CD4-positive, alpha-beta T cell (primary cell): ENCODE measurements at regions not wholly inside any gene's neighbourhood (a gene's known extent, or its start where the extent isn't known, plus 50 kb on each side); places are given as distances from the start of the nearest gene placed in this dataset.

ENCODE experiments used
- ATAC-seq: fragments of 200-7000 bp; cut with Tn5 transposase; one replicate; pipeline ENCODE4 v1.10.0; 2022; ENCODE audit warnings: mild to moderate bottlenecking; ENCODE audit not compliant: poor library complexity
- CTCF ChIA-PET: fragments of 350-600 bp; sonication (Branson Sonifier 250); formaldehyde crosslinking; loops from one replicate; lab custom pipeline; 2021; ENCODE audit warnings: antibody characterized with exemption, inconsistent platforms; lab: Charles Lee
- POLR2A ChIA-PET: fragments of 350-600 bp; sonication (Branson Sonifier 250); formaldehyde crosslinking; loops from one replicate; lab custom pipeline; 2021; ENCODE audit warnings: antibody characterized with exemption, inconsistent platforms; lab: Charles Lee
- DNase-seq, 14 experiments: peaks; one replicate each; pipeline ENCODE4 v3.0.0-alpha.2; 2013 to 2020; ENCODE audit warnings: mixed read lengths in 2 of 14
- H3K27ac ChIP-seq, 2 donors: one replicate each; pipeline versions ENCODE4 v1.5.1 to v1.7.0; 2013; ENCODE audit warnings: low read length in 2 of 2, low read depth in 1 of 2, mild to moderate bottlenecking in 1 of 2
- H3K27me3 ChIP-seq, 2 experiments: 1 replicate in 1 of 2; 2 replicates in 1 of 2; pipeline versions ENCODE4 v1.6.1 to v1.7.0; 2013; ENCODE audit warnings: low read length in 2 of 2, control low read depth in 1 of 2, mild to moderate bottlenecking in 1 of 2, moderate library complexity in 1 of 2; ENCODE audit not compliant: insufficient read depth in 2 of 2, control insufficient read depth in 1 of 2
- H3K36me3 ChIP-seq: one replicate; pipeline ENCODE4 v1.6.1; 2013; ENCODE audit warnings: low read length, control low read depth; ENCODE audit not compliant: insufficient read depth
- H3K4me1 ChIP-seq: one replicate; pipeline ENCODE4 v1.6.1; 2013; ENCODE audit warnings: low read length, control low read depth; ENCODE audit not compliant: insufficient read depth
- H3K4me3 ChIP-seq: one replicate; pipeline ENCODE4 v1.5.1; 2013; ENCODE audit warnings: mild to moderate bottlenecking, low read length, moderate library complexity
- H3K9me3 ChIP-seq, 2 experiments: 1 replicate in 1 of 2; 2 replicates in 1 of 2; pipeline versions ENCODE4 v1.6.1 to v1.7.0; 2013; ENCODE audit warnings: low read length in 2 of 2, mild to moderate bottlenecking in 2 of 2, control low read depth in 1 of 2, moderate library complexity in 1 of 2; ENCODE audit not compliant: control insufficient read depth in 1 of 2, insufficient read depth in 1 of 2
- H3K27ac Mint-ChIP-seq: one replicate; pipeline ENCODE4 v1.8.0; 2020; ENCODE audit warnings: mixed read lengths
- H3K27me3 Mint-ChIP-seq: one replicate; pipeline ENCODE4 v1.8.0; 2021; ENCODE audit warnings: mixed read lengths
- H3K36me3 Mint-ChIP-seq: one replicate; pipeline ENCODE4 v1.8.0; 2021; ENCODE audit warnings: low read depth, mixed read lengths
- H3K4me1 Mint-ChIP-seq: one replicate; pipeline ENCODE4 v1.8.0; 2021; ENCODE audit warnings: low read depth, mixed read lengths
- H3K4me3 Mint-ChIP-seq: one replicate; pipeline ENCODE4 v1.8.0; 2020; ENCODE audit warnings: mild to moderate bottlenecking, mixed read lengths
- H3K9me3 Mint-ChIP-seq: one replicate; pipeline ENCODE4 v1.8.0; 2020; ENCODE audit warnings: mixed read lengths
- intact Hi-C, 2 experiments: fragments of 100-400 bp; cut with DNase I in 1 of 2; cut with micrococcal nuclease in 1 of 2; formaldehyde crosslinking; loops; one replicate each; pipeline versions ENCODE4 v1.15.1 to v1.9.0; 2023 to 2025; cut with DNase I, micrococcal nuclease
- TF ChIP-seq, protein P1 (sequence below): fragments of 200-600 bp; IDR thresholded peaks from one replicate; pipeline ENCODE4 v1.8.0; 2022; ENCODE audit warnings: antibody characterized with exemption, mild to moderate bottlenecking

DNA sequence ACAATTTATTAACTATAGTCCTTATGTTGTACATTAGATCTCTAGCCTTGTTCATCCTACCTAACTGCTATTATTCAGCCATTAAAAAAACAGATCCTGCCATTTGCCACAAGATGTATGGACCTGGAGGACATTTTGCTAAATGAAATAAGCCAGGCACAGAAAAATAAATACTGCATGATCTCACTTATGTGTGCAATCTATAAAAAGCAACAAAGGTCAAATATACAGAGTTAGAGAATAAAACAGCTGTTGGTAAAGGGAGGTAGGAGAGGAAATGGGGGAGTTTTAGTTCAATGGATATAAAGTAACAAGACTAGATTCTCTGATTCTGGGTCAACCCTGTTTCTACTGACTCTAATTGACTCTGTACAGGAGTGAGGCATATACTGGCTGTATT, 103.3 kb upstream of the FAM9C start:
- intact Hi-C loops = loop anchor here in 1 of 2 experiments (5.0 kb wide), 1 partner anchor 50 kb away; no protein-coding TSS in a partner anchor
- Mint-ChIP-seq H3K4me3 (no peak overlapping the region), H3K4me1 (peaks cover 17% of the 10 kb centered on the region), H3K36me3 (peaks cover 5% of the 10 kb centered on the region), H3K27ac (no peak overlapping the region), H3K9me3 (no peaks in the 10 kb centered on the region), H3K27me3 (no peaks in the 10 kb centered on the region)
- Histone ChIP-seq H3K27me3 (no peaks in the 10 kb centered on the region), H3K9me3 (peaks cover 4 to 5% of the 10 kb centered on the region in 2 experiments), H3K27ac (no peak overlapping the region), H3K36me3 (no peaks in the 10 kb centered on the region), H3K4me3 (no peak overlapping the region), H3K4me1 (peaks cover 15% of the 10 kb centered on the region)
- DNase-seq = no peak
- ATAC-seq = no peak
- CTCF ChIA-PET = no interaction called here
- POLR2A ChIA-PET = no interaction called here
- TF ChIP-seq, protein P1, sequence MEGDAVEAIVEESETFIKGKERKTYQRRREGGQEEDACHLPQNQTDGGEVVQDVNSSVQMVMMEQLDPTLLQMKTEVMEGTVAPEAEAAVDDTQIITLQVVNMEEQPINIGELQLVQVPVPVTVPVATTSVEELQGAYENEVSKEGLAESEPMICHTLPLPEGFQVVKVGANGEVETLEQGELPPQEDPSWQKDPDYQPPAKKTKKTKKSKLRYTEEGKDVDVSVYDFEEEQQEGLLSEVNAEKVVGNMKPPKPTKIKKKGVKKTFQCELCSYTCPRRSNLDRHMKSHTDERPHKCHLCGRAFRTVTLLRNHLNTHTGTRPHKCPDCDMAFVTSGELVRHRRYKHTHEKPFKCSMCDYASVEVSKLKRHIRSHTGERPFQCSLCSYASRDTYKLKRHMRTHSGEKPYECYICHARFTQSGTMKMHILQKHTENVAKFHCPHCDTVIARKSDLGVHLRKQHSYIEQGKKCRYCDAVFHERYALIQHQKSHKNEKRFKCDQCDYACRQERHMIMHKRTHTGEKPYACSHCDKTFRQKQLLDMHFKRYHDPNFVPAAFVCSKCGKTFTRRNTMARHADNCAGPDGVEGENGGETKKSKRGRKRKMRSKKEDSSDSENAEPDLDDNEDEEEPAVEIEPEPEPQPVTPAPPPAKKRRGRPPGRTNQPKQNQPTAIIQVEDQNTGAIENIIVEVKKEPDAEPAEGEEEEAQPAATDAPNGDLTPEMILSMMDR = no peak

DNA sequence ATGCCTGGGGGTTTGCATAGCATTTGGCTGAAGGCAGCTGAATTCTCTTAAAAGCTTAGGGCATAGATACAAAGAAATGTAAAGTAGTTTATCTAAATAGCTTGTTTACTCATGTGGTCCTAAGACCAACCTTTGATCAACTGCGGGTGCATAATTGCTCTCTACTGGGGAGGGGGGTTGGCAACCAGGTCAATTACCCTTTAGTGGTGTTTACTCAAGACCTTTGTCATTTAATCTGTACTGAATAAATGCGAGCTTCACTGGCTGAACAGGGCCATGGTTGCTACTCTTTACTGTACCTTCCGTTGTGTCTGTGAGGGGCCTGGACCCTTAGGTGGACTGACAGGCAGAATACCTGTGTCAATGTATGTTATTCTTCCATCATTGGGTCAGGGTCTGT, 102.7 kb upstream of the FAM9C start:
- Mint-ChIP-seq H3K27me3 (no peaks in the 10 kb centered on the region), H3K36me3 (peaks cover 4% of the 10 kb centered on the region), H3K4me1 (peaks cover 19% of the 10 kb centered on the region), H3K9me3 (no peaks in the 10 kb centered on the region), H3K27ac (no peak overlapping the region), H3K4me3 (no peak overlapping the region)
- Histone ChIP-seq H3K27me3 (no peaks in the 10 kb centered on the region), H3K36me3 (no peaks in the 10 kb centered on the region), H3K4me3 (no peak overlapping the region), H3K4me1 (peaks cover 9% of the 10 kb centered on the region), H3K27ac (no peak overlapping the region), H3K9me3 (peaks cover 4 to 5% of the 10 kb centered on the region in 2 experiments)
- TF ChIP-seq, protein P1 = no peak
- intact Hi-C loops = loop anchor here in 1 of 2 experiments (5.0 kb wide), 1 partner anchor 50 kb away; no protein-coding TSS in a partner anchor
- DNase-seq (no peak), ATAC-seq (no peak)
- CTCF ChIA-PET = interaction anchor here (1.3 kb wide), 1 partner anchor 201 kb away, joined by 3 read pairs; no protein-coding TSS in a partner anchor
- POLR2A ChIA-PET = no interaction called here

DNA sequence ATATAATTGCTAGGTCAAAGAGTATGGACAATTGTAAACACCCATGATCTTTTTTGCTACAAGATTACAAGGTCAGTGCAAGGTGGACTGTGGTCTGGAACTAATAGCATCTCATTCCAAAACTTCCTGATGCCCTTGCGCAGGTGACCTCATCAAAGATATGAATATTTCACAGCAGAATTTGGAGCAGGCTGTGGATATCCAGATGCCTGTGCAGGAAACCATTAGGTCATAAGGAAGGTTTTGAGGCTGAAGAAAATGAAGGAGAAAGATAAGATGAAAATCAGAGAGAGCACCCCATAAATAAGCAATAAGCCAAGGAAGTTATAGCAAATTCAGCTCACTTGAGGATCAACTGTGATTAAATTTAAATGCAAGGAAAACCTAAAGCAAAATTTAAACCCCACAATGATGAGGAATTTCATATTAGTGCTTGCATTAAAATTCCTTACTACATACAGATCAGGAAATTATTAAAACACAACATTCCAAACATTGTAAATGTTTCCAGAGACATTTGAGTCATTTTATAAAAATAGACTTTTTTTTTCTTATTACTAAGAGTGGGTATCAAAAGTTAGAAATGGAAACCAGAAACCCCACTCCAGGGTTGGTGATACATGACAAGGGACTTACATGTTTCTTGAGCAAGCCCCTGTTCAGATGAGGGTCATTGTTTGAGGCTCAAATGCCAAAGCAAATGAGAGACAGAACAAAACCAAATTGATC, 100.7 kb upstream of the FAM9C start:
- POLR2A ChIA-PET = no interaction called here

More for the DNA sequence above, 100.7 kb upstream of the FAM9C start:
- H3K27ac ChIP-seq = no peak overlapping the region
- Mint-ChIP-seq H3K27ac (no peak overlapping the region), H3K9me3 (no peaks in the 10 kb centered on the region), H3K36me3 (no peaks in the 10 kb centered on the region), H3K27me3 (no peaks in the 10 kb centered on the region), H3K4me1 (peaks cover 8% of the 10 kb centered on the region), H3K4me3 (no peak overlapping the region)
- H3K4me1 ChIP-seq = peaks cover 3% of the 10 kb centered on the region
- intact Hi-C loops = loop anchor here in 1 of 2 experiments (5.0 kb wide), 1 partner anchor 48 kb away; no protein-coding TSS in a partner anchor
- H3K36me3 ChIP-seq = no peaks in the 10 kb centered on the region
- TF ChIP-seq, protein P1 = no peak
- CTCF ChIA-PET = interaction anchor here (0.7 kb wide), 1 partner anchor 198 kb away, joined by 3 read pairs; no protein-coding TSS in a partner anchor
- H3K27me3 ChIP-seq = no peaks in the 10 kb centered on the region
- ATAC-seq (no peak), DNase-seq (no peak)
- peaks cover 4 to 5% of the 10 kb centered on the region in 2 experiments for H3K9me3 ChIP-seq
- H3K4me3 ChIP-seq = no peak overlapping the region
